Fibroblast of lung (primary cell): ENCODE measurements at regions not wholly inside any gene's neighbourhood (a gene's known extent, or its start where the extent isn't known, plus 50 kb on each side); places are given as distances from the start of the nearest gene placed in this dataset.

ENCODE experiments used
- DNase-seq, 2 donors: peaks; one replicate each; pipeline versions ENCODE4 v3.0.0 to v3.0.0-alpha.2; 2010; ENCODE audit warnings: low read depth in 2 of 2
- H2AFZ ChIP-seq: 2 replicates; pipeline ENCODE4 v1.5.1; 2012; ENCODE audit warnings: low read length, control low read depth, inconsistent platforms
- H3K27ac ChIP-seq: 2 replicates; pipeline ENCODE4 v1.5.1; 2011; ENCODE audit warnings: low read length, control low read depth; ENCODE audit not compliant: insufficient read depth
- H3K27me3 ChIP-seq: 2 replicates; pipeline ENCODE4 v1.5.1; 2011; ENCODE audit warnings: mild to moderate bottlenecking, low read length; ENCODE audit not compliant: control insufficient read depth, insufficient read depth
- H3K36me3 ChIP-seq: 2 replicates; pipeline ENCODE4 v1.5.1; 2011; ENCODE audit warnings: low read length; ENCODE audit not compliant: control insufficient read depth, insufficient read depth
- H3K4me1 ChIP-seq: 2 replicates; pipeline ENCODE4 v1.5.1; 2011; ENCODE audit warnings: low read length; ENCODE audit not compliant: control insufficient read depth, insufficient read depth; ENCODE audit errors: extremely low read depth
- H3K4me2 ChIP-seq: 2 replicates; pipeline ENCODE4 v1.5.1; 2011; ENCODE audit warnings: low read length, control low read depth; ENCODE audit not compliant: insufficient read depth; ENCODE audit errors: extremely low read depth
- H3K4me3 ChIP-seq, 4 experiments: fragments of 200-600 bp in 1 of 4; sonication (generic) in 1 of 4; replicated peaks in 1 of 4; 2 replicates each; pipeline ENCODE4 v1.5.1; 2011 to 2016; ENCODE audit warnings: low read length in 4 of 4, low read depth in 3 of 4, mild to moderate bottlenecking in 3 of 4, control low read depth in 2 of 4, inconsistent platforms in 1 of 4, mixed read lengths in 1 of 4; ENCODE audit not compliant: insufficient read depth in 1 of 4; ENCODE audit errors: control extremely low read depth in 1 of 4
- H3K79me2 ChIP-seq: 2 replicates; pipeline ENCODE4 v1.5.1; 2012; ENCODE audit warnings: mild to moderate bottlenecking, low read length, inconsistent platforms; ENCODE audit not compliant: control insufficient read depth, insufficient read depth
- H3K9ac ChIP-seq: 2 replicates; pipeline ENCODE4 v1.5.1; 2011; ENCODE audit warnings: mild to moderate bottlenecking, low read length, control low read depth; ENCODE audit not compliant: insufficient read depth
- H3K9me3 ChIP-seq: 2 replicates; pipeline ENCODE4 v1.5.1; 2012; ENCODE audit warnings: low read depth, low read length; ENCODE audit not compliant: control insufficient read depth, insufficient read depth
- H4K20me1 ChIP-seq: 2 replicates; pipeline ENCODE4 v1.5.1; 2011; ENCODE audit warnings: low read length; ENCODE audit not compliant: control insufficient read depth, insufficient read depth; ENCODE audit errors: extremely low read depth
- EZH2 ChIP-seq: IDR thresholded peaks from 2 replicates; pipeline ENCODE4 v1.5.1; 2012; ENCODE audit warnings: low read length, control low read depth, mild to moderate bottlenecking; ENCODE audit errors: missing control alignments
- TF ChIP-seq, protein P1 (sequence below), 2 donors: IDR thresholded peaks in 1 of 2; conservative IDR thresholded peaks in 1 of 2; 1 replicate in 1 of 2; 2 replicates in 1 of 2; pipeline ENCODE4 v1.5.1; 2011 to 2012; ENCODE audit warnings: low read length in 2 of 2, control low read depth in 1 of 2, inconsistent platforms in 1 of 2, low read depth in 1 of 2, mild to moderate bottlenecking in 1 of 2

DNA sequence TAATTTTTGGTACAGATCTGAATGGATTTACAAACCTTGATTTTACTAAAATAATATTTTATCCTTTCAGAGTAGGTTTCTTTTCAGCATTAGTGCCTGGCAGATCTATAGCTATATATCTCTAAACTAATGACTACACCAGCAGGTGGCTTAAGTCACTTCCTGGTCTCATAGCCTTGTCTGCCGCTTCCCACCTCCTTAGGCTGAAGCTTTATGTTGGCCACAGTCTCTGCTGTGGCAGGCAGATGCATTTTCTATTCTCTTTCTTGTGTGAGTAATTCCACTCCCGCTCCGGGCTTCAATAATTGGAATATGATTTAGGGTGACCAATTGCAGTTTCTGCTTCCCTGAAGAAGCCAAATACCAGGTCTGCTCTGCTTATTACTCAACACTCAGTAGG is 226.8 kb upstream of the HS3ST5 start:
- Histone ChIP-seq H3K27me3 (no peaks in the 10 kb centered on the region), H3K9ac (no peak overlapping the region), H3K4me2 (no peak overlapping the region), H4K20me1 (no peaks in the 10 kb centered on the region), H3K9me3 (no peaks in the 10 kb centered on the region), H3K4me1 (no peaks in the 10 kb centered on the region), H3K36me3 (no peaks in the 10 kb centered on the region), H3K79me2 (no peaks in the 10 kb centered on the region), H2AFZ (no peak overlapping the region), H3K4me3 (no peak overlapping the region), H3K27ac (no peak overlapping the region)
- no peak for DNase-seq
- TF ChIP-seq, protein P1, sequence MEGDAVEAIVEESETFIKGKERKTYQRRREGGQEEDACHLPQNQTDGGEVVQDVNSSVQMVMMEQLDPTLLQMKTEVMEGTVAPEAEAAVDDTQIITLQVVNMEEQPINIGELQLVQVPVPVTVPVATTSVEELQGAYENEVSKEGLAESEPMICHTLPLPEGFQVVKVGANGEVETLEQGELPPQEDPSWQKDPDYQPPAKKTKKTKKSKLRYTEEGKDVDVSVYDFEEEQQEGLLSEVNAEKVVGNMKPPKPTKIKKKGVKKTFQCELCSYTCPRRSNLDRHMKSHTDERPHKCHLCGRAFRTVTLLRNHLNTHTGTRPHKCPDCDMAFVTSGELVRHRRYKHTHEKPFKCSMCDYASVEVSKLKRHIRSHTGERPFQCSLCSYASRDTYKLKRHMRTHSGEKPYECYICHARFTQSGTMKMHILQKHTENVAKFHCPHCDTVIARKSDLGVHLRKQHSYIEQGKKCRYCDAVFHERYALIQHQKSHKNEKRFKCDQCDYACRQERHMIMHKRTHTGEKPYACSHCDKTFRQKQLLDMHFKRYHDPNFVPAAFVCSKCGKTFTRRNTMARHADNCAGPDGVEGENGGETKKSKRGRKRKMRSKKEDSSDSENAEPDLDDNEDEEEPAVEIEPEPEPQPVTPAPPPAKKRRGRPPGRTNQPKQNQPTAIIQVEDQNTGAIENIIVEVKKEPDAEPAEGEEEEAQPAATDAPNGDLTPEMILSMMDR (conservative IDR thresholded peaks at IDR 0.05 in 1 of 2, IDR thresholded peaks at IDR 0.05 in 1 of 2; ENCODE audit: low read depth in 1 of 2, low read length in 2 of 2): no peak
- TF ChIP-seq EZH2: no peak

- H3K4me1 ChIP-seq: no peaks in the 10 kb centered on the region
- no peak overlapping the region for H3K9ac ChIP-seq
- no peaks in the 10 kb centered on the region for H4K20me1 ChIP-seq
- H2AFZ ChIP-seq: no peak overlapping the region
- H3K27me3 ChIP-seq: no peaks in the 10 kb centered on the region
- no peak overlapping the region for H3K27ac ChIP-seq
- no peaks in the 10 kb centered on the region for H3K9me3 ChIP-seq
- no peaks in the 10 kb centered on the region for H3K36me3 ChIP-seq
- DNase-seq: no peak
- H3K79me2 ChIP-seq: no peaks in the 10 kb centered on the region
- TF ChIP-seq, protein P1 (conservative IDR thresholded peaks at IDR 0.05 in 1 of 2, IDR thresholded peaks at IDR 0.05 in 1 of 2; ENCODE audit: low read depth in 1 of 2, low read length in 2 of 2): no peak
- no peak for TF ChIP-seq EZH2
- no peak overlapping the region for H3K4me3 ChIP-seq
- H3K4me2 ChIP-seq: no peak overlapping the region
Observed at GRCh38 chr6:114564302-114564933, 221.6 kb upstream of the HS3ST5 start.

DNA sequence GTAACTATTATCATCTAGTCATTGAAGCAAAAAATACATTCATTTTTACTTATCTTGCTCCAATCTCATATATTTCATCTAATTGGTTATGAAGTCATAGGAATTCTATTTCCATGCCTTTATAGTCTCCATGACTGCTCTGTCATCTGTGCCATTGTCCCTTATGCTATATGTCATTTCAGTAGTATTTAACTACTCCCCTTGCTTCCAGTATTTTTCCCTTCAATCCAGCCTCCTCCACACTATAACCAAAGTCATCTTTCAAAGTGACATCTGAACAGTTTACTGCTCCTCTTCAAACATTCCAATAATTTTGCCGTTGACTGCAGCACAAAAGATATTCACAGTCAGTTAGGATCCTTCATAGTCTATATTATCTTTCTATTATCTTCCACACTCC is 216.6 kb upstream of the HS3ST5 start:
- Histone ChIP-seq H3K36me3 (no peaks in the 10 kb centered on the region), H3K9me3 (no peaks in the 10 kb centered on the region), H3K27me3 (no peaks in the 10 kb centered on the region), H2AFZ (no peak overlapping the region), H3K79me2 (no peaks in the 10 kb centered on the region), H3K4me3 (no peak overlapping the region), H3K4me1 (no peaks in the 10 kb centered on the region), H4K20me1 (no peaks in the 10 kb centered on the region), H3K9ac (no peak overlapping the region), H3K27ac (no peak overlapping the region), H3K4me2 (no peak overlapping the region)
- DNase-seq: no peak
- TF ChIP-seq, protein P1 (conservative IDR thresholded peaks at IDR 0.05 in 1 of 2, IDR thresholded peaks at IDR 0.05 in 1 of 2; ENCODE audit: low read depth in 1 of 2, low read length in 2 of 2): no peak
- no peak for TF ChIP-seq EZH2
